Stimulated activated naive CD4-positive, alpha-beta T cell (primary cell): ENCODE measurements at regions not wholly inside any gene's neighbourhood (a gene's known extent, or its start where the extent isn't known, plus 50 kb on each side); places are given as distances from the start of the nearest gene placed in this dataset.

Experiments used
- DNase-seq, 6 experiments: peaks; one replicate each; lab custom pipeline; 2025; lab: John Stamatoyannopoulos, UW

DNA sequence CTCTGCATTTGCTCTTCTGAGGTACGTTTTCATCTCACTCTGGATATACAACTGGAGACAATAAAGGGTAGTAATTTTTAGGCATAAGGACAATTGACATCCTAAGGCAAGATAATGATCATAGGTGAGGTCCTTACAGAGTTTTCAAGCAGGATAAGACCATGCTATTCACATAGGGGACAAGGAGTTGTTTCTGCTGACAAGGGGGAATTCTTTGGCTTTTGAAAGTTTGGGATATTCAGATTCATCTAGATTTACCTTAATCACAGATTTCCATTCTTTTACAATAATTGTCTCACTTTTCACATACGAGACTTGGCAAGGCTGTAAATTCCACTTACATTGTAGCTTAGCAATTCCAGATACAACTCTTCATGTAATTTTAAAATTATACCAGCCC lies 256.2 kb downstream of the AASDHPPT start:
- no peak for DNase-seq

GRCh38 chr11:106344394-106344793 lies 266.9 kb downstream of the AASDHPPT start:
- no peak for DNase-seq

DNA sequence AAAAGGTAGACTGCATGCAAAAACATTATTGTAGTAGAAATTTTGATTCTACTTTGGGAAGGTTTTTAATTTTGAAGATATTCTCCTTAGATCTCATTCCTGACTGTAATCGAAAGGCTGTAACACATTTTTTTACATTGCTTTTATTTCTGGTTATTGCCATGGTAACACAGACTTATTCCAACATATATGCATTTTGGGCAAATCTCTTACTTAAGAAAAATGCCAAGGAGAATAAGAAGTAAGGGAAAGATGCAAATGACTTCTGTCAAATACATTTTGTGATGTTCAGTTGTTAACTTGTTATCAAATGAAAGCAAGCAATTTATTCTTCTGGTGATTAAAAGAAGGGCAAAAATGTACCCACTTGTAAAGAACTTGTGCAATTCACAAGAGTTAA lies 267.5 kb downstream of the AASDHPPT start:
- DNase-seq: no peak

DNA sequence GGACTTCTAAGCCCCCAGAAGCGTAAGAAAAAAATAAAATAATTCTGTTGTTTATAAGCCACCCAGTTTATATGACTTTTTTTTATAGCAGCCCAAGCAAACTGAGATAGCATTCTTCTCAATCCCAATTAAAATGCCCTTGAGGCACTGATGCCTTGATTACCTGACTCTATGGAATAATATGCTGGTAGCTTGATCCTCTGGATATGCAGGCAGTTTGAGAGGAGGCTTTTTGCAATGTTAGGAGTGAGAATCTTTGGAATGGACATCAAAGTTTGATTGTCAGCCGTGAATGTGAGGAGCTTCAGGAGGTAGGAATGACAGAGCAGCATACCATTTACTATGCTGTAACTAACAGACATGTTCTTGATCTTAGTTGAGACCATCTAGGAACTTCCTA lies 275.6 kb downstream of the AASDHPPT start:
- DNase-seq: no peak

DNA sequence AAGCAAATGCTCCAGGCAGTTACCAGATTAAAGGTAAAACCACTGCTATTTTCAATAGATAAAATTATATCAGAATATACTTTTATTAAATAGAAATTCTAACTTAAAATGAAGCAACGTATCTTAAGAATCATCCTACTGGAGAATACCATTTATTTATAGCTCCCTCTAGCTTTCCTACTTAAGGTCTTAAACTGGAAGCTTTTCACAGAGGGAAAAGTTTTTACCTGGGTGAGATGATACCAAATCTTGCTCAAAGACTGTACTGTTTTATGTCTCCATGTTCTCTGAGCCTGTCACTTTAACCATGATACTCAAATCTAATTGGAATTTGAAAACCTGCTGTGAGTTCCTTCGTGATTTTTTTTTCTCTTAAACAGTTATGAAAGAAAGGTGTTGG lies 291.8 kb downstream of the AASDHPPT start:
- no peak for DNase-seq

- DNase-seq: no peak
Measured at GRCh38 chr11:106378513-106379179, 301.2 kb downstream of the AASDHPPT start.

- no peak for DNase-seq
Measured at GRCh38 chr11:106379265-106379664, 301.8 kb downstream of the AASDHPPT start.

- no peak for DNase-seq
Measured at GRCh38 chr11:106379712-106380111, 302.2 kb downstream of the AASDHPPT start.

- no peak for DNase-seq
Measured at GRCh38 chr11:106381895-106382294, 304.4 kb downstream of the AASDHPPT start.

DNA sequence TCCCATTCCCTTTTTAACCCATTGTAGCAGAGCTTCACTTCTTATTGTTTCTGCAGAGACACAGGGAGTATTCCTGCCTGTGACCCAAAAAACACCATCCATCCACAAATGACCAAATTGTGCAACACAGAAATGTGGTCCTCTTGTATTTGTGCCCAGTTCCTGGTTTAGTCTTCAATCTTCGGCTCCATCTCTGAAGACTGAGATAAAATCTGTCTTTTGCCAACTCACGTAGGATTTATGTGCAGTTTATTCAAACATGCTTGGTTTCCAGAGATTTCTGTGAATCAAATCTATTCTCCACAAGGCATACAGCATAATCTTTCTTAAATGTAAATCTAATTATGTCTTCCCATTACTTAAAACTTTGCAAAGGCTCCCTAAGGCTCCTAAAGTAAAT lies 307.0 kb downstream of the AASDHPPT start:
- no peak for DNase-seq

- no peak for DNase-seq
Measured at GRCh38 chr11:106386519-106386918, 309.1 kb downstream of the AASDHPPT start.

DNA sequence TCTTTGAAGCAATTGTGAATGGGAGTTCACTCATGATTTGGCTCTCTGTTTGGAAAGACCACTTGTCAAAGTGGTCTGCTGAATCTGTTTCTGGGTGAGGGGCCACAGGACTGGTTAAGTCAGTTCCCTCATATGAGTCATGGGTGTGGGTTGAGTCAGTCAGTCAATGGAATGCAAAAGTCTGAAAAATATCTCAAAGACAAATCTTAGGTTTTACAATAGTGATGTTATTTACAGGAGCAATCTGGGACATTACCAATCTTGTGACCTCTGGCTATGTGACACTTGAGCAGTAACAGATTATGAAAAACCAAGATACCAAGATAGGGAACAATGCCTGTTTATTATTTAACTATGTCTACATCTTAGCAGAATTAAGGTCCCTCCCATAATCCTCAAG lies 311.6 kb downstream of the AASDHPPT start:
- DNase-seq: no peak

DNA sequence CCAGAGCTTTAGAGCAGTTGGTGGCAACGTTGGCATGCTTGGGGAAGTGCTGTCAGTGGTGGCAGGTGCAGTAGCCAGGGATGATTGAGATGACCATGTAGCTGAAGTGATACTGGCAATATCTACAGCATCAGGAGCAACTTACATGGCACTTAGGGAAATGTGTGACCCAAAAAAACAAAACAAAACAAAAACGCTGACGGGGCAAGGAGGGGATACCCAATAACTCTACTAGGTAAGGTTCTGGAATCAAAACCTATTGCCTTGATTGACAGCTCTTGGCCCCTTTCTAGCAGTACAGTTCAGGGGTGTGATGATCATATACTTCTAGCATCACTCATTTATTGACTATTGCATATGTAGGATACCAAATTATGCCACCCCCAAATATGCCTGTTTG lies 312.6 kb downstream of the AASDHPPT start:
- DNase-seq: no peak

GRCh38 chr11:106391771-106392420 lies 314.4 kb downstream of the AASDHPPT start:
- DNase-seq: no peak

GRCh38 chr11:106395716-106396349 lies 318.4 kb downstream of the AASDHPPT start:
- no peak for DNase-seq

DNA sequence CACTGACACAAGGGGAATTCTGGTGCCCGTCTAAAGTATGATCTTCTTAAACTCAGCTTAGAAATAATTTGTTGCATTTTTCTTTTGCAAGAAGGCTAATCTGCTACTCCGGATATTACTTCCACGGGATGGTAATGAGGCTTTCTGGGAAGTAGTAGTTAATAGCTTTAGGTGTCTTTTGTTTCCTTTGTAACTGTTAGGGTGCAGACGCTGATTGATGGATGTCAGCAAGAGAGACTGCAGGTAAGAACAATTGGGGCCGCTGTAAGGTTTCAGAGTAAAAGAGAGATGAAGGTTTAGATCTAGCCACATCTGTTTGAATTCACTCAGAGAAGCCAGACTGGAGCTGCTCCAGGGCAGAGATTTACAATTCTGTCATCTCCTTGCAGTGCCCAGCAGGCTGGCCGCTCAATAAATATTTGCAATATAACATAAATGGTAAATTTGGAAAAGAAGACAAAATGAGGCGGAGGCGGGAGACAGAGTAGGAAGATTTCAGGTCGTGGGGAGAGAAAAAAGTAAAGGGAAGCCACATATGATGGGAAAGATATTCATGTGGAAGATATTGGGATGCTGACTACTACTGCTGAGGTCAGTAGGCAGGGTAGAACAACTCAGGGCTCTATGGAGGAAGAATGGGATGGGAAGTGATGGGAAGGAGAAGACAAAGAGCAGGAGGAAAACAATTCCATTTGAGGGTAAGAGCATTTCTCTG lies 320.5 kb downstream of the AASDHPPT start:
- DNase-seq: no peak

DNA sequence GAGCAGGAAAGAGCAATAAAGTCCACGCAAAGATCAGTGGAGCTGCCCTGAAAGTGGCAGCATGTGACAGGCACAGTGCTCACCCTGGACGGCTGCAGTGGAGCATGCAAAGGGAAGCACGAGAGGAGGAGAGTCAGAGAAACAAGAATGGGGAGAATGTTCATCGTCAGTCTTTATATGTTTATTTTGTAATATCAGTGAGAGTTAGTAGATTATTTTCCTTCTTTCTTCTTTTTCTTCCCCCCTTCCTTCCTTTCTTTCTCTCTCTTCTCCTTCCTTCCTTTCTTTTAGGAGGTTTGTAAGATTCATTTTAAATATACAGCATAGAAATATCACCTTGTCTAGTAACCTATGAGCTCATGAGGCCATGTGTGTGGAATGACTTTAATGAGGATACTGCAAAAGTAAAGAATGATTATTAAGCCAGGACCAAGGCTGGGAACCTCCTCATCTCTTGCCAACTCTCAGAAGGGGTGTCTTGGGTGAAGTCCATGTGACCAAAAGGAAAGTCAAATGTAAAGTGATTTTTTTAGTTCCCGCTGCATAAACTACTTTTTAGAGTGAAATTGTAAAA lies 321.1 kb downstream of the AASDHPPT start:
- DNase-seq: no peak

- DNase-seq: no peak
Measured at GRCh38 chr11:106399076-106399511, 321.6 kb downstream of the AASDHPPT start.

DNA sequence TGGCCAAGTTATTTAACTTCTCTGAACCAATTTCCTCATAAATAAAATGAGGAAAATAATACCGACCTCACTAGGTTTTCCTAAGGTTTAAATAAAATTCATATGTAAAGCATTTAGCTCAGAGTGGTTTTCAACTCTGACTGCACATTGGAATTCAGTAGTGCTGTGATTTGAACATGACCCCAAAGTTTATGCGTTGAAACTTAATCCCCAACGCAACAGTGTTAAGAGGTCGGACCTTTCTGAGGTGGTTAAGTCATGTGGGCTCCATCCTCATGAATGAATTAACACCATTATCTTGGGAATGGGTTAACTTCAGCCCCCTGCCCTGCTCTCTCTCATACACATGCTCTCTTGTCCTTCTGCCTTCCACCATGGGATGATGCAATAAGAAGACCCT lies 322.2 kb downstream of the AASDHPPT start:
- DNase-seq: no peak

- DNase-seq: no peak
Measured at GRCh38 chr11:106400949-106401570, 323.6 kb downstream of the AASDHPPT start.

DNA sequence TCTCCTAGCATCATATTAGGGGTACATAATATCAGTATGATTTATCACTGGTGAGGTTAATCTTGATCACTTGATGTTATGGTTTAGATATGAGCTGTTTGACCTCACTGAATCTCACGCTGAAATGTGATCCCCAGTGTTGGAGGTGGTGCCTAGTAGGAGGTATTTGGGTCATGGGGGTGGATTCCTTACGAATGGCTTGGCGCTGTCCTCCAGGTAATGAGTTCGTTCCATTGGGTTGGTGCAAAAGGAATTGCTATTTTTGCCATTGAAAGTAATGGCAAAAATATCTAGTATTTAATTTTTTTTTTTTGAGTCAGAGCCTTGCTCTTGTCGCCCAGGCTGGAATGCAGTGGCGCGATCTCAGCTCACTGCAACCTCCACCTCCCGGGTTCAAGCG lies 326.3 kb downstream of the AASDHPPT start:
- DNase-seq: no peak

GRCh38 chr11:106409222-106409621 lies 331.8 kb downstream of the AASDHPPT start:
- no peak for DNase-seq
